ENCODE measurements at regions not wholly inside any gene's neighbourhood (a gene's known extent, or its start where the extent isn't known, plus 50 kb on each side); places are given as distances from the start of the nearest gene placed in this dataset.

DNA sequence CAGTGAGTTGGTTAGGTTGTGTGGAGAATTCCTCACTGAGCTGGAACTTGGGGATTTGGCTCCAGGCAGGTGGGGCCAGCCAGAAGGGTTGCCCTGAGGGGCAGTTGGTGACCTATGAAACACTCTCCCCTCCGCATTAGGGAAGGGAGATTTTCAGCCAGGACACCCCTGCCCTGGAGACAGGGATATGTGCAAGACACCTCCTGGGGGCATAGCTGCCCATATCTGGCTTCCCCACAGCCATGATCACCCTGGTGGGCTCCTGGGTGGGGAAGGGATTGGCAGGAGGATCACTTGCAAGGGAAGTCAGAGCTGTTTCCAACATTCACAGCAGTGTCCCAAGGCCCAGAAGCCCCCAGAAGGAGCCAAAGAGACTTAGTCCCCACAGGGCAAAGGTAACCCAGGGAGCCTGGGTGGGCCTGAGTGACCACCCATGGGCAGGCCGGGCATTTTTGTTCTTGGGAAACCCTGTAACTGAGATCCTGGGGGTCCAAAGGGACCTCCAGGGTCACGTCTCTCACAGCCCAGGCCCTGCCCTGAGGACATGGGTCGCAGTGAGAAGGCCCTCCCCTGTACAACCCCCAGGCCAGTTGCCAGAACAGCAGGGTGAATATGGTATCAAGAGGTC is 145.8 kb downstream of the MRPL14 start:
- POLR2A ChIA-PET: no interaction called here

More for the DNA sequence above, 145.8 kb downstream of the MRPL14 start:
- Histone ChIP-seq H3K36me3 (ENCODE audit: control insufficient read depth in 2 of 2, extremely low read depth in 1 of 2, insufficient read depth in 2 of 2, low read length in 2 of 2) (no peaks in the 10 kb centered on the region), H4K20me1 (replicated peaks; ENCODE audit: control insufficient read depth, extremely low read depth, insufficient read depth, low read length) (no peaks in the 10 kb centered on the region), H3K9me1 (replicated peaks; ENCODE audit: control insufficient read depth, extremely low read depth, insufficient read depth, low read length) (no peaks in the 10 kb centered on the region), H3K4me3 (replicated peaks in 1 of 3; ENCODE audit: insufficient read depth in 1 of 3, low read depth in 1 of 3, low read length in 3 of 3) (no peak overlapping the region), H2AFZ (ENCODE audit: low read depth, low read length) (no peak overlapping the region), H3K79me2 (ENCODE audit: control insufficient read depth, insufficient read depth, low read length) (no peaks in the 10 kb centered on the region), H3K27me3 (ENCODE audit: control insufficient read depth in 2 of 2, insufficient read depth in 2 of 2, low read length in 2 of 2) (peaks cover 9 to 14% of the 10 kb centered on the region in 2 experiments), H3K9me3 (replicated peaks; ENCODE audit: control insufficient read depth, insufficient read depth, low read length) (no peaks in the 10 kb centered on the region), H3K4me1 (ENCODE audit: control insufficient read depth, extremely low read depth, insufficient read depth, low read length) (no peaks in the 10 kb centered on the region), H3K9ac (replicated peaks; ENCODE audit: extremely low read depth, insufficient read depth, low read length) (no peak overlapping the region), H3K27ac (ENCODE audit: insufficient read depth, low read depth, low read length) (no peak overlapping the region), H3K4me2 (ENCODE audit: insufficient read depth, low read length) (no peak overlapping the region)
- no peak for DNase-seq (ENCODE audit: low read depth, low spot score)
- CTCF ChIA-PET: interaction anchor here (1.6 kb wide), 1 partner anchor 9 kb away, joined by 6 read pairs; no protein-coding TSS in a partner anchor
- intact Hi-C loops (cut with micrococcal nuclease): no loop called here
- TF ChIP-seq, protein P1, sequence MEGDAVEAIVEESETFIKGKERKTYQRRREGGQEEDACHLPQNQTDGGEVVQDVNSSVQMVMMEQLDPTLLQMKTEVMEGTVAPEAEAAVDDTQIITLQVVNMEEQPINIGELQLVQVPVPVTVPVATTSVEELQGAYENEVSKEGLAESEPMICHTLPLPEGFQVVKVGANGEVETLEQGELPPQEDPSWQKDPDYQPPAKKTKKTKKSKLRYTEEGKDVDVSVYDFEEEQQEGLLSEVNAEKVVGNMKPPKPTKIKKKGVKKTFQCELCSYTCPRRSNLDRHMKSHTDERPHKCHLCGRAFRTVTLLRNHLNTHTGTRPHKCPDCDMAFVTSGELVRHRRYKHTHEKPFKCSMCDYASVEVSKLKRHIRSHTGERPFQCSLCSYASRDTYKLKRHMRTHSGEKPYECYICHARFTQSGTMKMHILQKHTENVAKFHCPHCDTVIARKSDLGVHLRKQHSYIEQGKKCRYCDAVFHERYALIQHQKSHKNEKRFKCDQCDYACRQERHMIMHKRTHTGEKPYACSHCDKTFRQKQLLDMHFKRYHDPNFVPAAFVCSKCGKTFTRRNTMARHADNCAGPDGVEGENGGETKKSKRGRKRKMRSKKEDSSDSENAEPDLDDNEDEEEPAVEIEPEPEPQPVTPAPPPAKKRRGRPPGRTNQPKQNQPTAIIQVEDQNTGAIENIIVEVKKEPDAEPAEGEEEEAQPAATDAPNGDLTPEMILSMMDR (IDR thresholded peaks at IDR 0.05; ENCODE audit: extremely low read depth in 1 of 2, insufficient read depth in 1 of 2, low read depth in 1 of 2, low read length in 2 of 2): no peak
- TF ChIP-seq FOS (IDR thresholded peaks at IDR 0.05; ENCODE audit: borderline replicate concordance, insufficient read depth, low read length) (no peak), GATA2 (IDR thresholded peaks at IDR 0.05; ENCODE audit: insufficient read depth, insufficient read length, low read depth, low read length) (no peak)
- TF ChIP-seq, protein P2, sequence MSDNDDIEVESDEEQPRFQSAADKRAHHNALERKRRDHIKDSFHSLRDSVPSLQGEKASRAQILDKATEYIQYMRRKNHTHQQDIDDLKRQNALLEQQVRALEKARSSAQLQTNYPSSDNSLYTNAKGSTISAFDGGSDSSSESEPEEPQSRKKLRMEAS (IDR thresholded peaks at IDR 0.05; ENCODE audit: insufficient read depth, insufficient read length): no peak
- dilution Hi-C loops (cut with MboI; ENCODE audit: extremely low pct_ligation_motif_present, low sequenced_read_pairs): no loop called here
- no TSS peak for BruUV-seq (replicated peaks)
- FAIRE-seq: no peak

Measured in endothelial cell of umbilical vein (primary cell).